Vagina (tissue), 2 donors: ENCODE measurements at regions not wholly inside any gene's neighbourhood (a gene's known extent, or its start where the extent isn't known, plus 50 kb on each side); places are given as distances from the start of the nearest gene placed in this dataset.

Experiments used
- CTCF ChIP-seq, 3 experiments: fragments of 450-650 bp in 2 of 3; fragments of 200-600 bp in 1 of 3; sonication (generic) in 1 of 3; IDR thresholded peaks; one replicate each; pipeline ENCODE4 v1.5.1; 2017 to 2019; ENCODE audit warnings: antibody characterized with exemption in 3 of 3, mild to moderate bottlenecking in 2 of 3, moderate library complexity in 2 of 3
- POLR2A ChIP-seq, 2 donors: fragments of 450-650 bp; IDR thresholded peaks; one replicate each; pipeline ENCODE4 v1.6.1; 2017; ENCODE audit warnings: antibody characterized with exemption in 2 of 2, mild to moderate bottlenecking in 2 of 2, moderate library complexity in 2 of 2
- POLR2AphosphoS5 ChIP-seq, 2 donors: sonication (generic); formaldehyde crosslinking; IDR thresholded peaks; one replicate each; pipeline ENCODE4 v1.9.0; 2017; ENCODE audit warnings: antibody characterized with exemption in 2 of 2, mild to moderate bottlenecking in 2 of 2, low read depth in 1 of 2; ENCODE audit not compliant: insufficient read depth in 1 of 2

- TF ChIP-seq CTCF (IDR thresholded peaks at IDR 0.05) (no peak), POLR2A (IDR thresholded peaks at IDR 0.05) (no peak), POLR2AphosphoS5 (IDR thresholded peaks at IDR 0.05; ENCODE audit: insufficient read depth in 1 of 2, low read depth in 1 of 2) (no peak)
Observed at GRCh38 chr4:110275871-110276270, 77.5 kb upstream of the ELOVL6 start.
